ELF-1 (cell line): ENCODE measurements at regions not wholly inside any gene's neighbourhood (a gene's known extent, or its start where the extent isn't known, plus 50 kb on each side); places are given as distances from the start of the nearest gene placed in this dataset.

Source experiments
- DNase-seq: peaks from one replicate; pipeline ENCODE4 v3.0.0-alpha.2; 2016; ENCODE audit warnings: low read depth, low spot score

DNA sequence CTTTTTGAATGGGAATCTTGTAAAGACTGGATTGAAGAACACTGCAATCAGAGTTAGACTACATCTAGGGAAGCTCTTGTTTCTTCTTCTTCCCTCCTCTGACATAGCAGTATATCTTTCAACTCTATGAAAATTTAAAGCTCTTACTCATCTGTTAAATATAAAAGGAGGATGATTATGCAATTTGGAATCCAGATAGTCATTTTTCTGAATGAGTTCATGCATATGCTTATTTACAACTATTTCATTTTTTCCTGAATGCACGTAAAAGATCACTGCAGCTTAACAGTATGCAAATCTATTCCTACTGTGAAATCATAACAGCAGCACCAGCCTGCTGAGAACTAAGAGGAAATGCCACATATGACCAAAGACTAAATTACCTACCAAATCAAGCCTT is 133.5 kb upstream of the TMCC3 start:
- DNase-seq, result no peak

DNA sequence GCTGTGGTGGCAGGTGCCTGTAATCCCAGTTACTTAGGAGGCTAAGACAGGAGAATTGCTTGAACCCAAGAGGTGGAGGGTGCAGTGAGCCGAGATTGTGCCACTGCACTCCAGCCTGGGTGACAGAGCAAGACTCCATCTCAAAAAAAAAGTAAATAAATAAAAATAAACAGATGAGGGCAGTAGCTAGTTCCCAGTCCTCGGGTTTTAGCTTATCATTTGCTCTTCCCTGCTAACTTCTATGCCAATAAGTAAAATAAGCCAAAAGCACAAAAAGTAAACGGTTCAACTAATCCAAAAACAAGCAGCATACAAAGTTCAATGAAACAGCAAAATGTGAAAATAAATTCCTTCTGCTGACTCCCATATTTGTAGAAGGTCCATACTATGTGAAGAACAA is 133.0 kb upstream of the TMCC3 start:
- no peak for DNase-seq

DNA sequence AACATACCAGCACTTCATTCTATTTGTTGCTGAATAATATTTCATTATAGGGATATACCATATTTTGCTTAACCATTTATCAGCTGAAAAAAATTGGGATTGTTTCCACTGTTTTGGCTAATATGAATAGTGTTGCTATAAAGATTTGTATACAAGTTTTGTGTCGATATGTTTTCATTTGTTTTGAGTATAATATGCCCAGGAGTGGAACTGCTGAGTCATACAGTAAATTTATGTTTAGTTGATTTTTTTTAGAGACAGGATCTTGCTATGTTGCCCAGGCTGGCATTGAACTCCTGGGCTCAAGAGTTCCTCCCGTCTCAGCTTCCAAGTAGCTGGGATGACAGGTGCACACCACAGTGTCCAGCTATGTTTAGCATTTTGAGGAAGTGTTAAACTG is 131.5 kb upstream of the TMCC3 start:
- no peak for DNase-seq

DNA sequence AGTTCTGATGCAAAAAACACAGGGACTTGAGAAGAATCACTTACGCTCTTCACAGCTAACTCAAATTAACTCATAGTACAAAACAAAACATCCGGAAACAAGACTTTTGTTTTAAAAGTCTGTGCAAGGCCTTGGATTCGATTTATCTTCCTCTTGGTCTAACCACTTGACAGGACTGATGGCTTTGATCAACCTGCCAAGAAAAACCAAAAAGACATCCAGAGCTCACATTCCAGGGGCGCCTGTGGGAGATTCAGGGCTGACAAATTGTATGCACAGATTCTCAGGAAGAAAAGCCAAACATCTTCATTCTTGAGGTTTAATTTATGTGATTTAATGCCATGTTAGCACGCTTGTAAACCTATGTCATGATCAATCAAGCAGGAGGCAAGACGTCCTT is 129.1 kb upstream of the TMCC3 start:
- peak; percentile 15 for DNase-seq

DNA sequence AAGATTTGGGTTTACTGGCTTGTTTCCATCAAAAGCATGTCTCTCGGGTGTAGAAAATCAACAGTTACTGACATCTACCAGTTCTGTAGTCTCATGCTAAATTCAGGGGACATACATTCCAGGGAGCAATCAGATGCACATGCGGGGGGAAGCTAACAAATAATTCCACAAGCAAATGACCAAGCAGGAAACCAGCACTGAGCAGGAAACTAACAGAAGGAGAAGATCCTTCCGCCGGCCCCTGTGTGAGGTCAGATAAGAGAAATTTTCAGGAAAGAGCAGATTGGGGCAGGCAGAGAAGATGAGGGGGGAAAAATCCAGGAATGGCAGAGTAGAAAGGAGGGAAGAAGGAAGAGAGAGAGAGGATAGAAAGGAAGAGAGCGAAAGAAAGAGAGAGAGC is 127.6 kb upstream of the TMCC3 start:
- no peak for DNase-seq

DNA sequence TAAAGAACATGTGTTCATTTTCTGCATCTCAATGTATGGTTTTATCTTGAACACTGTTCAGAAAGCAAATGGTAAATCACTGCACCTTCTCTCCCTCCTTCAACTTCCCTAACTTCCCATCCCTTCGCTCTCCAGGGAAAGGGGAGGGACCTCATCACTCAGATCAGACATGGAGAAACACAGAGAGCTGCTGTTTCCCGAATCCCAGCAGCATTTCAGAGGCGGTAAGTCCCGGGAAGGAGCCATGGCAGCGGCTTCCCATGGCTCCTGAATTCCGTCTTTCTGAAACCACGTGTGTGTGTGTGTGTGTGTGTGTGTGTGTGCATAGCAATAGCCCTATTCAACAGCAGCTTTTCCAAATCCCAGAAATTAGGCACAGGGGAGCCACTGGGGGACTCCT is 125.4 kb upstream of the TMCC3 start:
- DNase-seq, result no peak

DNA sequence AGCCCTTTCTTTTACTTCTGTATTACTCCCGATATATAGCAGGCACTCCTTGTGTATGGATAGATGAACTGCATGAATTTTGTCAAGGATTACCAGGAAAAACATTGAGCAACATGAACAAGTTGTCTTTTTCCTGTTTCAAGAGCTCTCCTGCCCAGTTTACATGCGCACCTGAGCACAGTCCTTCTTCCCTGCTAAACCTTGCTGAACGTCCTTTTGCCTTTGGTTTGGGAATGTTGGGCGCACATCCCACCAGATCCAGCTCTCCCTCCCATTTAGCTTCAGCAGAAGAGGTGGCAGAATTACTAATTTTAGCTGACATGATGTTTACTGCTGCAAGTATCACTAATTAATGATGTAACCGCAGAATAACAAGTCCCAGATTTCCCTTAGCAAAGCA is 121.4 kb upstream of the TMCC3 start:
- no peak for DNase-seq

DNA sequence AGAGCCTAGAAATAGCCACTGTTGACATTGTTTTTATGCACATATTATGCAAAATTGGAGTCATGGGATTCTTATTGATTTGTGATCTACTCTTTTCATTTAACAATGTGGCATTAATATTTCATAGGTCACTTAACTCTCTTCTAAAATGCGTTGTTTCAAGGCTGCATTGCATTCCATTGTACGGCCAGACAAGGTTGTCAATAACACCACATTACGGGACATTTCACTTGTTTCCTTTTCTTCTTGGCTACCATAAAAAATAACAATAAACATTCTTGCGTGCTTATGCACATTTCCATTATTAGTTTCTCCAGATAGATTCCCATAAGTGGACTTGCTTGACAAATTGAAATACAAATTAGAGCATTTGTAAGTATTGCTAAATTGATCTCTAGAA is 120.8 kb upstream of the TMCC3 start:
- DNase-seq, result no peak

DNA sequence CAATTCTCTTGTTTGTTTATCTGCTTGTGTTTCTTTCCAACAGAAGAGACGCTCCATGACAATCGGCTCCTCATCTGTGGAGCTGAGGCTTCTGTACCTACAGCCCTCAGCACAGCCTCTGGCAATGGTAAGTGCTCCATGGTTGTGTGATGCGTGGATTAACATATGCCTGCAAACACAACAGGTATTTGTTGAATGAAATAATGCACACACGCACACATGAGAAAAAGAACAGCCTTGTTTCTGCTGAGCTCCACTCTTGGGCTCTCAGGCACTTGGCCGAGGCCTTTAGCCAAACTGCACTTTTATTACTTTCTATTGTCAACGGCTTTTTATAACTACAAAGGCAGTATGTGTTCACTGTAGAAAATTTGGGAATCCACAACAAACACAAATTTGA is 120.4 kb upstream of the TMCC3 start:
- peak; percentile 31 for DNase-seq

DNA sequence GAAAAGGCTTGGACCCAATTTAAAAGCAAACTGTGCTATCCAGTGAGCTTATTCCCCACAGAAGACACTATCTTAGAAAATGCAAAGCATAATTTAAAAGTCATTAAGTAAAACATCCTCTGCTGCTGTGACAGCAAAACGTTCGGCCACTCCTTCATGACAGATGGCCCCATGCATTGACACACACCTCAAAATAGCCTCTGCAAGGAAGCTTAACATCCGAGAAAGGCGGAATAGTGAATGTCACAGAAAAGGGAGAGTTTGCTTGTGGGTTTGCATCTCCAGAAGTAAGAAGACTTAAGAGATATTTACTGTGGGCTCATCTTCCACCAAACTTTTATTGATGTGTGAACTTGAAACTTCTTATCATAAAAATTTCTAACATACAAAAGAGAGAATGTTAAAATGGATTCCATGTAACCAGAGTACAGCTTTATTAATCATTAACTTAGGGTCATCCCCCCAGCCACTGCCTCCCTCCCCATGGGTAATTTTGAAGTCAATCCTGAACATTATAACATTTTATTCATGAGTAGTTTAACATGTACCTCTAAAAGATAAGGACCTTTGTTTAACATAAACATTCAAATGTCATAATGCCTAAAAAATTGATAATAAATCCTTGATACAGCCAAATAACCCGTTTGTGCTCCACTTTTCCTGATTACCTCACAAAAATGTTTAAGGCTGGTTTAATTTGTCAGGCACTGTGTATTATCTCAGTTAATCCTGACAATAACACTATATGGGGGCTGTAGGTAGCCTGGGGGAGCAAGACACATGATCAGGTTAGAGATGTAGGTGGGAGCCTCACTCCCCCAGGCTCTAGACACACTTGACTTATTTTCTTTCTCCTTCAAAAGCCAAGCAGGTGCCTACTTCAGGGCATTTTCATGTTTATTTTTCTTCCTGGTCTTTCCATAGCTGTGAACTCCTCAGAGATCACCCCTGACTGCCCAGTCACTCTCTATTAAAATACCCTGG is 119.7 kb upstream of the TMCC3 start:
- no peak for DNase-seq

DNA sequence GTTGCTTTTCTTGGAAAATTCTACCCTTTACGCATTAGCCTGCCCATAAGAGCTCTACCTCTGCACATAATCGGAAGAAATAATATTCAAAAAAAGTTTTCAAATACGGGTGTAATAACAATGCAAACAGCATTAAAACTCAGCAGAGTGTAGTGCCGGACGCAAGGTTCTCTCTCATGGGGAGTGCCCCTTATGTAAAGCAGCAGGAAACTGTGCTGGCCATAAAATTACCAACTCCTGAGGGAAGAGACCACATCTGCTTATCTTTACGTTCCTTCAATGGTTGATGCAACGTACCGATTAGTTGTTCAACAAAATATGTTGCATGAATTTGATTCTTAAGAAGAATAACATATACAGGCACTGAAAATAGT is 118.7 kb upstream of the TMCC3 start:
- no peak for DNase-seq

DNA sequence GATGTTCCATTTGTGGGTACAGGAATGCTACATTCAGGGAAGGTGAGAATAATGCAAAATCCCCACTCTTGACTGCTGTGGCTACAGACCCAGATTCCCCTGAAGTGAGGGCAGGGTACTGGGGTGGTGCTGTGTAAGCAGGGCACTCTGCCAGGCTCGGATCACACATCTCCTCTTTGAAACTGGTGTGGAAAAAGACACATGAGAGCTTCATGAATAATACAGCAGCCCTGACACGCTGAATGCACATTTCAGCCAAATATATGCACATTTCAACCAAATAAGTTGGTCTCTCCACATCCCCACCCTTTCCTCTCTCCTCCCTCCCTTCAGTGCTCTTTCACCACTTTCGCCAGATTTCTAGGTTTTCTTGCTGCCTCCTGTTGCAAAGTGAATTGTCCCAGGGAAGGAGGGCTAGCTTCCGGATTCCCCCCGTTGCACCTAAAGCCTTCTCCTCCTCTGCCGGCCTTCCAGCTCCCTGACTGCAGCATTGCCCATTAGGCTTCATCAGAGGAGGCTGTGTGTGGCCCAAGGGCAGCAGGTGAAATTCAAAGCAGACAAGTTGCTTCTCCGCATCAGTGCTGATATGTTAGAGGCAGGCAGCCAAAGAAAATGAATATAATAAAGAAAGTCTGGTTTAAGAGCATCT is 118.2 kb upstream of the TMCC3 start:
- no peak for DNase-seq

DNA sequence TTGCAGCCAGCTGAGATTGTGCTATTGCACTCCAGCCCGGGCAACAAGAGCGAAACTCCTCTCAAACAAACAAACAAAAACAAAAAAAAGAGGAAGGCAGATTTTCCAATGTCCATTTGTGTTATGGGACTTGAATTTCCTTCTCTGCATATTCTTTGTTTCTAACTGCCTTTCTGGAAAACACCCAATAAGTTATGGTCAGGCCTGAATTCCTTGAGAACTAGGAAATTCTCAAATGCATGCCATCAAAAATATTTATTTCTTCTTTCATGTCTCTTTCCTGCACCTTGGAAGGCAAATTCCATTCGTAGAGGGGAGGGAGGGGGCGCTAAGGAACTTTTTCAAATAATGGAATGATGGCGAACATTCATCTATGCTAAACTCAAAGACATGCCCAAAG is 117.6 kb upstream of the TMCC3 start:
- no peak for DNase-seq

DNA sequence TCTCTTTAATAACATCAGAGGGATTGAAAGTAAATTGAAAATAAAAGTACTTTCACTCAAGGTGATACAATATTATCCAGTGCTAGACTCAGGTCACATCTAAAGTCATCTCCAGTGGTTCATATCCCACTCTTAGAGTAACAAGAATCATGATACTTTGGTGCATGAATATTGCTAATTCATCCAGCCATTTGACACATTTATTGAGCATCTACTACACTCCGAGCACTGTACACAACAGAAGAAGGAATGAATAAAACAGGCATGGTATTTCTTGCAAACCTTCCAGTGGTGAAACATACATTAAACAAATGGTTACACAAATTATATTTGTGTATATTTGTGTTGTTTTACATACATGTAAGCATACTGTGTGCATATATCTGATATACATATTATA is 116.0 kb upstream of the TMCC3 start:
- DNase-seq, result no peak

DNA sequence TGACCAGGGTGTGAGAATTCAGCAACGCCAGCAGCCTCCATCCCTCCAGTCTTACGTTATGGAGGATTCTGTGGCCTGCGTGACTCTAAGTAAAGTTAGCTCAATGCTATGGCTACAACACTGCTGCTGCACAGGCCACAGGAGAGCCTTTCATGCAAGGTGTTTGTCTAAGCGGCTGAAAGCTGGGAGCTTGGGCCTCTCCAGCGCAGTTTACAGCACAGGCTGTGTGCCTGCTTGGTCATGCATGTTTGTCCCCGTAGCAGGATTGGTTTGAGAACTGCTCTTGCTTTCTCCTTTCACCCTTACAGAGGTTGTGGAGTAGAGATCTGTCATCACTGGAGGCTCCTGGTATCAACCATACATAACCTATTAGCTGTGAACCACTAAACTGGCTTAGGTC is 113.1 kb upstream of the TMCC3 start:
- DNase-seq, result no peak

DNA sequence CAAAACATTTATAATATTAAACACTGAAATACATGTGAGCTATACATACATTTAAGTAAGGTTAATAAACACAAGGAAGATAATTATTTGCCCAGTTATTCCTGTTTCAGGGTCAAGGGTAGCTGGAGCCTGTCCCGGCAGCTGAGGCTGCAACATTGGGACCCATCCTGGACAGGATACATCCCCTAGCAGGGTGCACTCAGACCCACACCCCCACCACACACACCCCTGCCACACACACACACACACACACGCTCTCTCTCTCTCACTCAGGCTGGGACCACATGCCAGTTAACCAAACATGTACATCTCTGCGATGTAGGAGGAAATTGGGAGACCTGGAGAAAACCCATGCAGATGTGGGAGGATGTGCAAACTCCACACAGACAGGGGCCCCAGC is 112.6 kb upstream of the TMCC3 start:
- DNase-seq, result no peak

DNA sequence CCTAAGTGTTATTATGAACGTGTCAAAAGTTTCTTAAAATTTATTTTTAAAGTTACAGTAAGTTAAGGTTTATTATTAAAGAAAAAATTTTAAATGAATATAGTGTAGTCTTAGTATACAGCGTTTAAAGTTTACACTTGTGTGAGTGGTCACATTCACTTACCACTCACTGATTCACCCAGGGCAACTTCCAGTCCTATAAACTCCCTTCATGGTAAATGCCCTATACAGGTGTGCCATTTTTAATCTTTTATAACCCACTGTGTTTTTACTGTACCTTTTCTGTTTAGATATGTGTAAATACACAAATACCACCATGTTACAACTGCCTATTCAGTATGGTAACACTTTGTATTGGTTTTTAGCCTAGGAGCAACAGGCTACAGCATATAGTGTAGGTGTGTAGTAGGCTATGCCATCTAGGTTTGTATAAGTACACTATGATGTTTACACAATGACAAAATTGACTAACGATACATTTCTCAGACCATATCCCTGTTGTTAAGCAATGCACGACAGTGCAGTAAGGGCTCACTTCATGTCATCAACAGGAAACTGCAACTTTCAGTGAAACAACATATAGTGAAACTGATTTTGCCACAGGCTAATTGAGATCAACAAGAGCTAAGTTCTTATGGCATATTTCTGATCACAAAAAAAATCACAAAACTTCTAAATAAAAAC is 112.0 kb upstream of the TMCC3 start:
- no peak for DNase-seq

DNA sequence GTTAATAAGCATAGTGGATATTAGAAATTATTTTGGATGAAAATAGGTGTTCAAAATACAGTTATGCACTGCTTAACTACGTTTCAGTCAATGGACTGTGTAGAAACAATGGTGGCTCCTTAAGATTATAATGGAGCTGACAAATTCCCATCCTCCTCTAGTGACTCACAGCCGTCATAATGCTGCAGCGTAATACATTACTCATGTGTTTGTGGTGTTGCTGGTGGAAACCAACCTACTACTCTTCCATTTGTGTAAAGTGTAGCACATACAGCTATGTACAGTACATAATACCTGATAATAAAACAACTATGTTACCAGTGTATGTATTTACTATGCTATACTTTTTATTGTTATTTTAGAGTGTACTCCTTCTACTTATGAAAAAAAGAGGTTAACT is 111.2 kb upstream of the TMCC3 start:
- no peak for DNase-seq

DNA sequence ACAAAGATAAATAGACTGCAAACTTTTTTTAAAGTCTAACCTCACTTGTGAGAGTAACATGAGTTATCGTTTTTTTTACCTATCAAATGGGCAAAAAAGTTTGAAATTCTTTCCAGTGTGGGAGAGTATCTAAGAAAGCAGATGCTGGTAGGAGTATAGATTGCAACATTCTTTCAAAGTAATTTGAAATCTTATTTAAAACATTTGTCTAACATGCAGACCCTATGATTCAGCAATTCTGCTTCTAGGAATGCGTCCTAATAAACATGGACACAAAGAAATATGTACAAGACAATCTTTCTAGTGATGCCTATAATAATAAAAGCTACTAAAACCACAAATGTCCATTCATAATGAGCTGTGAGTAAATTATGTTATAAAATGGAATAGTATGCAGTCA is 110.4 kb upstream of the TMCC3 start:
- no peak for DNase-seq

DNA sequence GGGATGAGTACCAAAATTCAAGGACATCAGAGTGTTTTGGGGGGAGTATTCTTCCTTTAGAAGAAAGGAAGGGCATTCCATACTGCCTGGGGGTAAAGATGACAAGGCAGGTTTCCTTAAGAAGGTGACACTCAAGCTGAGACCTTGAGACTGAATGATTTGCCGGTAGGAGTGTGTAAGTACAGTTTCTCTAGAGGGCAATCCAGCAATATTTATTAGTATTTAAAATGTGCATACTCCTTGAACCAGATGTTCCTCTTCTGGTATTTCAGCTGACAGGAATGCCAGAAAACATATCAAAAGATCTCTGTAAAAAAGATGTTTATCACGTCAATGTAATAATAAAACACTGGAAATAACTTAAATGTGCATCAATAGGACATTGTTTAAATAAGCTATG is 106.4 kb upstream of the TMCC3 start:
- DNase-seq, result no peak

DNA sequence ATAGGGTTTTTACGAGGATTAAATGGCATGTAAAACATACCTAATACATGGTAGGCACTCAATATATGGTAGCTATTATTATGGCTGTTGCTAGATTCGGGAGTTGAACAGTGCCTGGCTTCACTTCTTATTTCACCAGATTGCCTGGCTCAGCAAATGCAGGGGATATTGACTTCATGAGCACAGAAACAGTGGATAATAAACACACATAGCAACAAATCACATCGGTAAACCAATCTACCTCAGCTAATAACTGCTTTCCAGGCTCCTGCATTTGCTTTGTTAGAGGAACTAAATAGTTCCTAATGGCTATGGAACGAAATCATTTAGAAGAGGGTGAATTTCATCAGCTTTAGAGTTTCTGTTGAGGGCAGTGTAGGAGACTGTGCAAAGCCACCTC is 105.2 kb upstream of the TMCC3 start:
- no peak for DNase-seq

DNA sequence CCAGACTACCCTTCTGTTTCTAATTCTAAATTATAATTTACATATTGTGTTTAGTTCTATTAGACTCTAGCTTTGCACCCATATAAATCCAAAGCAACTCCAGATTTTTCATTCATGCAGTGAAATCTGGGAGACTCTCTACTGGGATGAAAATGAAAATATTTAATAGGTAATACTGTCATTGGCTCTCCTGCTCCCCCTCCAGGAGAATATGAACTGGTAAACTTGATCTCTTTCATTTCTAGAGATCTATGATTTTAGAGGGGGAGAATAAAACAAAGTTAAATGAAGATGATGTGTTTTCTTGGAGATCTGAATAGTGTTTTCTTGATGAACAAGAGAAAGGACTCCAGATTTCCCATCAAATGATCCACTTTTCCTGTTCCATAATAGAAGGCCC is 104.3 kb upstream of the TMCC3 start:
- no peak for DNase-seq
